IPS DF 6.9 (cell line): ENCODE measurements at regions not wholly inside any gene's neighbourhood (a gene's known extent, or its start where the extent isn't known, plus 50 kb on each side); places are given as distances from the start of the nearest gene placed in this dataset.

ENCODE experiments used
- DNase-seq: peaks from one replicate; pipeline ENCODE4 v3.0.0-alpha.2; 2013; ENCODE audit warnings: low read depth, low spot score
- H3K27ac ChIP-seq: one replicate; pipeline ENCODE4 v1.5.1; 2013; ENCODE audit warnings: low read length, control low read depth
- H3K27me3 ChIP-seq: 2 replicates; pipeline ENCODE4 v1.6.1; 2013; ENCODE audit warnings: mild to moderate bottlenecking, low read length; ENCODE audit not compliant: control insufficient read depth, insufficient read depth
- H3K36me3 ChIP-seq: 2 replicates; pipeline ENCODE4 v1.6.1; 2013; ENCODE audit warnings: low read length; ENCODE audit not compliant: control insufficient read depth, insufficient read depth
- H3K4me1 ChIP-seq: 2 replicates; pipeline ENCODE4 v1.6.1; 2013; ENCODE audit warnings: low read length; ENCODE audit not compliant: control insufficient read depth, insufficient read depth
- H3K4me3 ChIP-seq: 2 replicates; pipeline ENCODE4 v1.5.1; 2013; ENCODE audit warnings: mild to moderate bottlenecking, low read length
- H3K9me3 ChIP-seq: 2 replicates; pipeline ENCODE4 v1.6.1; 2013; ENCODE audit warnings: low read length, inconsistent platforms; ENCODE audit not compliant: control insufficient read depth, insufficient read depth
- WGBS: extraction: QIAGEN DNeasy Blood & Tissue Kit; methylation state at CpG from one replicate; pipeline ENCODE4 v1.1.7; 2013; ENCODE audit warnings: mixed read lengths, missing lambda C conversion rate; ENCODE audit not compliant: insufficient read length, insufficient coverage; 5-methylcytosine and 5-hydroxymethylcytosine counted together

- Histone ChIP-seq H3K4me1 (no peaks in the 10 kb centered on the region), H3K36me3 (no peaks in the 10 kb centered on the region), H3K4me3 (no peak overlapping the region), H3K27ac (no peak overlapping the region), H3K9me3 (no peaks in the 10 kb centered on the region), H3K27me3 (no peaks in the 10 kb centered on the region)
- WGBS, result no CpG with 5 or more reads among the region's 1 CpG
- no peak for DNase-seq
Observed at GRCh38 chr12:90149453-90149852, 440.8 kb upstream of the ATP2B1 start.

GRCh38 chr12:90129366-90130030, 420.9 kb upstream of the ATP2B1 start:
- H3K27ac ChIP-seq, result no peak overlapping the region
- DNase-seq, result no peak
- no peaks in the 10 kb centered on the region for H3K27me3 ChIP-seq
- no peaks in the 10 kb centered on the region for H3K36me3 ChIP-seq
- WGBS, result no CpG with 5 or more reads among the region's 4 CpGs
- no peak overlapping the region for H3K4me3 ChIP-seq
- H3K4me1 ChIP-seq, result no peaks in the 10 kb centered on the region
- no peaks in the 10 kb centered on the region for H3K9me3 ChIP-seq

- Histone ChIP-seq H3K27me3 (no peaks in the 10 kb centered on the region), H3K27ac (no peak overlapping the region), H3K36me3 (no peaks in the 10 kb centered on the region), H3K4me3 (no peak overlapping the region), H3K9me3 (no peaks in the 10 kb centered on the region), H3K4me1 (no peaks in the 10 kb centered on the region)
- no CpG with 5 or more reads among the region's 4 CpGs for WGBS
- DNase-seq, result no peak
Observed at GRCh38 chr12:90128526-90128925, 419.9 kb upstream of the ATP2B1 start.

- H3K27me3 ChIP-seq, result no peaks in the 10 kb centered on the region
- DNase-seq, result no peak
- H3K4me3 ChIP-seq, result no peak overlapping the region
- no CpG with 5 or more reads among the region's 2 CpGs for WGBS
- H3K9me3 ChIP-seq, result no peaks in the 10 kb centered on the region
- no peak overlapping the region for H3K27ac ChIP-seq
- H3K36me3 ChIP-seq, result no peaks in the 10 kb centered on the region
- H3K4me1 ChIP-seq, result no peaks in the 10 kb centered on the region
Observed at GRCh38 chr12:90126125-90126524, 417.5 kb upstream of the ATP2B1 start.

GRCh38 chr12:90124914-90125313, 416.3 kb upstream of the ATP2B1 start:
- H3K4me3 ChIP-seq, result no peak overlapping the region
- no peak overlapping the region for H3K27ac ChIP-seq
- H3K36me3 ChIP-seq, result no peaks in the 10 kb centered on the region
- no peaks in the 10 kb centered on the region for H3K27me3 ChIP-seq
- H3K4me1 ChIP-seq, result no peaks in the 10 kb centered on the region
- no CpG with 5 or more reads among the region's 7 CpGs for WGBS
- no peaks in the 10 kb centered on the region for H3K9me3 ChIP-seq
- no peak for DNase-seq

GRCh38 chr12:90124289-90124688, 415.7 kb upstream of the ATP2B1 start:
- Histone ChIP-seq H3K4me1 (no peaks in the 10 kb centered on the region), H3K9me3 (no peaks in the 10 kb centered on the region), H3K27me3 (no peaks in the 10 kb centered on the region), H3K27ac (no peak overlapping the region), H3K4me3 (no peak overlapping the region), H3K36me3 (no peaks in the 10 kb centered on the region)
- WGBS, result no CpG with 5 or more reads among the region's 2 CpGs
- DNase-seq, result no peak

- Histone ChIP-seq H3K4me3 (no peak overlapping the region), H3K9me3 (no peaks in the 10 kb centered on the region), H3K27ac (no peak overlapping the region), H3K27me3 (no peaks in the 10 kb centered on the region), H3K36me3 (no peaks in the 10 kb centered on the region), H3K4me1 (no peaks in the 10 kb centered on the region)
- WGBS, result no CpG with 5 or more reads among the region's 3 CpGs
- DNase-seq, result no peak
Observed at GRCh38 chr12:90122681-90123080, 414.0 kb upstream of the ATP2B1 start.

GRCh38 chr12:90120627-90121026, 412.0 kb upstream of the ATP2B1 start:
- no peak overlapping the region for H3K27ac ChIP-seq
- H3K4me3 ChIP-seq, result no peak overlapping the region
- H3K9me3 ChIP-seq, result no peaks in the 10 kb centered on the region
- no peaks in the 10 kb centered on the region for H3K27me3 ChIP-seq
- DNase-seq, result no peak
- no peaks in the 10 kb centered on the region for H3K36me3 ChIP-seq
- H3K4me1 ChIP-seq, result no peaks in the 10 kb centered on the region

- Histone ChIP-seq H3K27me3 (no peaks in the 10 kb centered on the region), H3K36me3 (no peaks in the 10 kb centered on the region), H3K27ac (no peak overlapping the region), H3K4me3 (no peak overlapping the region), H3K4me1 (no peaks in the 10 kb centered on the region), H3K9me3 (no peaks in the 10 kb centered on the region)
- WGBS, result no CpG with 5 or more reads among the region's 1 CpG
- DNase-seq, result no peak
Observed at GRCh38 chr12:90112666-90113065, 404.0 kb upstream of the ATP2B1 start.

GRCh38 chr12:90111791-90112580, 403.3 kb upstream of the ATP2B1 start:
- no peak for DNase-seq
- H3K4me1 ChIP-seq, result no peaks in the 10 kb centered on the region
- no peak overlapping the region for H3K4me3 ChIP-seq
- H3K27me3 ChIP-seq, result no peaks in the 10 kb centered on the region
- H3K36me3 ChIP-seq, result no peaks in the 10 kb centered on the region
- no peaks in the 10 kb centered on the region for H3K9me3 ChIP-seq
- H3K27ac ChIP-seq, result no peak overlapping the region
- WGBS, result no CpG with 5 or more reads among the region's 10 CpGs

GRCh38 chr12:90106568-90106967, 397.9 kb upstream of the ATP2B1 start:
- DNase-seq, result no peak
- Histone ChIP-seq H3K4me1 (no peaks in the 10 kb centered on the region), H3K27me3 (no peaks in the 10 kb centered on the region), H3K4me3 (no peak overlapping the region), H3K27ac (no peak overlapping the region), H3K36me3 (no peaks in the 10 kb centered on the region), H3K9me3 (no peaks in the 10 kb centered on the region)
- WGBS, result no CpG with 5 or more reads among the region's 3 CpGs
